Epithelial cell of proximal tubule (primary cell): ENCODE measurements at regions not wholly inside any gene's neighbourhood (a gene's known extent, or its start where the extent isn't known, plus 50 kb on each side); places are given as distances from the start of the nearest gene placed in this dataset.

Experiments
- DNase-seq: peaks from one replicate; pipeline ENCODE4 v3.0.0-alpha.2; 2011; ENCODE audit warnings: low read depth
- H3K4me3 ChIP-seq: 2 replicates; pipeline ENCODE4 v1.5.1; 2011; ENCODE audit warnings: low read depth, mild to moderate bottlenecking, low read length
- TF ChIP-seq, protein P1 (sequence below): conservative IDR thresholded peaks from 2 replicates; pipeline ENCODE4 v1.5.1; 2012; ENCODE audit warnings: low read depth, mild to moderate bottlenecking, low read length

DNA sequence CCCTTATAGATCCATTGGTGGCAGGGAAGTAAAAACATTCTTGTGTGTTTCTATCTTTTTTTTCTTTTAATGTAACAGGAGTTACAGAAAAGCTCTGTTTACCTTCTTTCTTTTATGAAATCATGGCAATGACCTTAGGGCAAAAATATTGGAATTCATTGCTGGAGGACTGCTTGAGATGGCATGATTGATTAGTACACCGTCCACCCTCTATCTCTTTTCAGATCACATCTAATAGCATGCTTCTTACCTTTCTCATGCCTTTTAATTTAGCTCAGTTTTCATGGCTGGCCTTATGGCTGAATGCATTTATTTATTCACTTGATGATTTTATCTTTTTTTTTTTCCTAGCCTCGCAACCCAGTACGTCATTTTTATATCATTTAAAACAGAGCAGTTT is 177.6 kb upstream of the CDH20 start:
- DNase-seq: no peak
- TF ChIP-seq, protein P1, sequence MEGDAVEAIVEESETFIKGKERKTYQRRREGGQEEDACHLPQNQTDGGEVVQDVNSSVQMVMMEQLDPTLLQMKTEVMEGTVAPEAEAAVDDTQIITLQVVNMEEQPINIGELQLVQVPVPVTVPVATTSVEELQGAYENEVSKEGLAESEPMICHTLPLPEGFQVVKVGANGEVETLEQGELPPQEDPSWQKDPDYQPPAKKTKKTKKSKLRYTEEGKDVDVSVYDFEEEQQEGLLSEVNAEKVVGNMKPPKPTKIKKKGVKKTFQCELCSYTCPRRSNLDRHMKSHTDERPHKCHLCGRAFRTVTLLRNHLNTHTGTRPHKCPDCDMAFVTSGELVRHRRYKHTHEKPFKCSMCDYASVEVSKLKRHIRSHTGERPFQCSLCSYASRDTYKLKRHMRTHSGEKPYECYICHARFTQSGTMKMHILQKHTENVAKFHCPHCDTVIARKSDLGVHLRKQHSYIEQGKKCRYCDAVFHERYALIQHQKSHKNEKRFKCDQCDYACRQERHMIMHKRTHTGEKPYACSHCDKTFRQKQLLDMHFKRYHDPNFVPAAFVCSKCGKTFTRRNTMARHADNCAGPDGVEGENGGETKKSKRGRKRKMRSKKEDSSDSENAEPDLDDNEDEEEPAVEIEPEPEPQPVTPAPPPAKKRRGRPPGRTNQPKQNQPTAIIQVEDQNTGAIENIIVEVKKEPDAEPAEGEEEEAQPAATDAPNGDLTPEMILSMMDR: no peak
- H3K4me3 ChIP-seq: no peak overlapping the region

DNA sequence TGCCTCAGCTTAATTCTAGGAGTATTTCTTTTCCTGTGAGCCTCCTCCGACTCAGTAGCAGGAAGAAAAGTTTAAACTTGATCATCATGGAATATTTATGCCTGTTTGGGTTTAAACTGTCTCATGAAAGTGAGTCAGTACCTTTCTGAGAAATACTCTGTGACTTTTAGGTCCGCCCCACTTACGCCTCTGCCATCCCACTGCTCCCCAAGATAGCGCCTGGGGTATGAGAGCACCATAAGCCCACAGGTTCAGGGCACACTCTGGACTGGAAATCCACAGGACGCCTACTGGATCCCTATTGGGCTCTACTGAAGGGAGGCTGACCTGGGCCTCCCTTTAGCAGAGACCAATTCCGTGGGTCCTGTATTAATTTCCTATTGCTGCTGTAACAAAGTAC is 175.8 kb upstream of the CDH20 start:
- no peak overlapping the region for H3K4me3 ChIP-seq
- DNase-seq: no peak
- TF ChIP-seq, protein P1: no peak

DNA sequence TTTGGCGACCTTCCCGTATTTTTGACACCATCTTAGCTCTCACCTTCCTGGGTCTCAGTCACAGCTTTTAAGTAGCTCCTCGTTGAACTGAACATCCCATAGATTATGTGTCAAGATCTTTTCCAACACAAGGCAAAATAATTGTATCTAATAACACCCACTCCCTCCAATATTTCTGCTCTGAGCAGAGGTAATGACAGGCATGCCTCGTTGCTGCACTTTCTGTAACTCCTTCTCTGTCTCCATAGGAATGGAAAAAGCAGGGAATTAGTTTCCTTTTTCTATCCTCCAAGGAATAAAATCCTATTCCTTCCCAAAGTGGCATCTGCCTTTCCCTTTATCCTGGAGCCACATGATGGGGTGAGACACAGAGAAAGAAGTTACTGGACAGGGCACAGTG is 174.0 kb upstream of the CDH20 start:
- DNase-seq: no peak
- TF ChIP-seq, protein P1: no peak
- no peak overlapping the region for H3K4me3 ChIP-seq

DNA sequence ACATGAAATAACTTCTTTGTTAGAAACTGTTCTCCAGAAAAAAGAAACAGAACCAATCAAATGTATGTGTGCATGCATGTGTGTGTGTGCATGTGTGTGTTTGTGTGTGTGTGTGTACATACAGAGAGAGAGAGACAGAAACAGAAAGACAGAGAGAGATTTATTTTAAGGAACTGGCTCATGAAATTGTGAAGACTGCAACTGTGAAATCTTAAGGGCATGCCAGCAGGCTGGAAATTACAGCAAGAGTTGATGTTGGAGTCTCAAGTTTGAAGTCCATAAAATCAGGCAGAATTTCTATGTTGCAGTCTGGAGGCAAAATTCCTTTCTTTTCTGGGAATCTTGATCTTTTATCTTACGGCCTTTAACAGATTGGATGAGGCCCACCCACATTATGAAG is 168.9 kb upstream of the CDH20 start:
- TF ChIP-seq, protein P1: no peak
- no peak for DNase-seq
- H3K4me3 ChIP-seq: no peak overlapping the region

DNA sequence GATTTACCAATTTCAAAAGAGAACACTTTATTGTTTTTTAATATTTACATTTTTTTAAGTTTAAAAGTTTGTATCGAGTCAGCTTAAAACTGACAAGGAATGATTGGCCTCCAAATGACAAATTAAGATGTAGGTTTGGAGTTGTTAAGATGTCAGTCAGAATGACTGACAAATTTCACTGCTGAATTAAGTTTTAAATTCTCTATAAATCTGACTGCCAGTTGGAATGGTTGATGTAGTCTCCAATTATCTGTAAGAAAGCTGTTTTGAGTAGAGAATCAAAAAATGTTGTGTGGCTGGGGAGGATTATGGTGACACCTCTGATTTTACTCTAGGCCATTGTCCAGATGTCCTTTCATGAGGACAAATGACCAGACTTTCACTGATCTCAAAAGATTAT is 165.3 kb upstream of the CDH20 start:
- no peak overlapping the region for H3K4me3 ChIP-seq
- DNase-seq: no peak
- TF ChIP-seq, protein P1: no peak

DNA sequence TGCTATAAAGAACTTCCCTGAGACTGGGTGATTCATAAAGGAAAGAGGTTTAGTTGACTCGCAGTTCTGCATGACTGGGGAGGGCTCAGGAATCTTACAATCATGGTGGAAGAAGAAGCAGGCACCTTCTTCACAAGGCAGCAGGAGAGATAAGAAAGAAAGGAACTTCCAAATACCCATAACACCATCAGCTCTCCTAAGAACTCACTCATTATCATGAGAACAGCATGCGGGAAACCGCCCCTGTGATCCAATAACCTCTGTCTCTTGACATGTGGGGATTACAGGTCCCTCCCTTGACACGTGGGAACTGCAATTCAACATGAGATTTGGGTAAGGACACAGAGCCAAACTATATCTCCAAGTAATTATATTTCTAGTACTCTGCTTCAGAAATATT is 163.8 kb upstream of the CDH20 start:
- no peak for DNase-seq
- TF ChIP-seq, protein P1: no peak
- H3K4me3 ChIP-seq: no peak overlapping the region

DNA sequence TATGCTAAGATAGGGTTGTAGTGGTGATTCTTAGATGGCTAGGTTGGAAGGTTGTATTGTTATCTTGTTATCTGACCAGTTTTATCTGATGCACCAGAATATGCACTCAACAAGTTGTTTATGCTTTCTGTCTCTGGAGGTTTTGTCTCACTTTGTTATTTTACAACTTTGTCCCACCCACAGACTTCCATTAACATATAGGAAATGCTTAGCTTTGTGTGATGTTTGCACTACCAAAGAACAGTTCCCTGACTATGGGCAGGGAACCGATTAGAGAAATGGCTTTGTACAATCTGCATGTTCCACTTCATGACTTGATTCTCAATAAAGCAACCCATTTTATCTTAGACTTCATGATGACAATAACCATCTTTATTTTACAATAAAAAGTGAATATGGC is 160.6 kb upstream of the CDH20 start:
- TF ChIP-seq, protein P1: no peak

More for the DNA sequence above, 160.6 kb upstream of the CDH20 start:
- no peak for DNase-seq
- H3K4me3 ChIP-seq: no peak overlapping the region
